ENCODE measurements at regions not wholly inside any gene's neighbourhood (a gene's known extent, or its start where the extent isn't known, plus 50 kb on each side); places are given as distances from the start of the nearest gene placed in this dataset.

Small RNAs in the stretch of these regions (small RNA-seq; reads per million reads assigned to genes)
- gene RF00017, result 0 reads per million in 4 donors
- gene RF00601, result 0 reads per million in 4 donors

All from spleen (tissue), 4 donors.